Fibroblast of skin of scalp (primary cell): ENCODE measurements at regions not wholly inside any gene's neighbourhood (a gene's known extent, or its start where the extent isn't known, plus 50 kb on each side); places are given as distances from the start of the nearest gene placed in this dataset.
"Not testable (repeated sequence)": the region's sequence is repeated elsewhere in the genome, so short reads cannot be mapped to it uniquely, and the experiment has no call there.

Experiments used
- DNase-seq: peaks from one replicate; pipeline ENCODE4 v3.0.0-alpha.2; 2013

DNA sequence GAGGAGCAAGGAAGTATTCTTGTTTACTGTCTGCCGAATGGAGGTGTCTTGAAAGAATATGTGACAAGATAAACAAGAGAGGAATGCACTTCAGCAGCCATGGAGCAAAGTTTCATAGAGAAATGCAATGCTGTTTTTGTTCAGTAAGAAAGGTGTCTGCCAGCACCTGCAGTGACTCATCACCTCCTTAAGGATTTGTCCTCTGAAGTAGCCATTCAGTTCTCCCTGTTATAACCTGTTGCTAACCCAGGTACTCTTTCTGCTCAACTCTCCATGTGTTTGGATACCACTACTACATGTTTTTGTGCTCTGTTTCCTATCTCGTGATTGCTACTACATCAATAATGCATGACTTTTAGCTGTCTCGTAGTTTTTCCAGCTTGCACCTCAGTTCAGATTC is 328.9 kb downstream of the CHL1 start:
- DNase-seq = no peak

DNA sequence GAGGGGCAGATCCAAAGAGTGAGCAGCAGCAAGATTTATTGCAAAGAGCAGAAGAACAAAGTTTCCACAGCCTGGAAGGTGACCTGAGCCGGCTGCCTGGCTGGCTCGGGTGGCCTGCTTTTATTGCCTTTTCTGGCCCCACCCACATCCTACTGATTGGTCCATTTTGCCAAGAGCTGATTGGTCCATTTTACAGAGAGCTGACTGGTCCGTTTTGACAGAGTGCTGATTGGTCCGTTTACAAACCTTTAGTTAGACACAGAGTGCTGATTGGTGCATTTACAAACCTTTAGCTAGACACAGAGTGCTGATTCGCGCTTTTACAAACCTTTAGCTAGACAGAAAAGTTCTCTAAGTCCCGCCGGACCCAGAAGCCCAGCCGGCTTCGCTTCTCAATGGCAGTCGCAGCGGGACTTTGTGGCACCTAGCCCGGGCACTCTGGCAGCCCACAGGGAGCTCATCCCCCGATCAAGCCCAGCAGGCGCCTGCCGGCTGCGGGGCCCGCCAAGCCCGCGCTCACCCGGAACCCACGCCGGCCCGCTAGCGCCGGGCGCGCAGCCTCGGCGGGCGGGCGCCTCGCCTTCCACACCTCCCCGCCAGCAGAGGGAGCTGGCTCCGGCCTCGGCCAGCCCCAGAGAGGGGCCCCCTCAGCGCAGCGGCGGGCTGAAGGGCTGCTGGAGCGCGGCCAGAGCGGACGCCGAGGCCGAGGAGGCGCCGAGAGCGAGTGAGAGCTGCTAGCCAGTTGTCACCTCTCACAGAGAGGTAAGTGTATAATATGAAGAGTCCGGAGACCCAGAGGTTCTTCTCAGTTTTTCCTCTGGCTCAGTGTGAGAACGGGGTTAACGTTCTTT is 339.2 kb downstream of the CHL1 start:
- peak; percentile 62 for DNase-seq

DNA sequence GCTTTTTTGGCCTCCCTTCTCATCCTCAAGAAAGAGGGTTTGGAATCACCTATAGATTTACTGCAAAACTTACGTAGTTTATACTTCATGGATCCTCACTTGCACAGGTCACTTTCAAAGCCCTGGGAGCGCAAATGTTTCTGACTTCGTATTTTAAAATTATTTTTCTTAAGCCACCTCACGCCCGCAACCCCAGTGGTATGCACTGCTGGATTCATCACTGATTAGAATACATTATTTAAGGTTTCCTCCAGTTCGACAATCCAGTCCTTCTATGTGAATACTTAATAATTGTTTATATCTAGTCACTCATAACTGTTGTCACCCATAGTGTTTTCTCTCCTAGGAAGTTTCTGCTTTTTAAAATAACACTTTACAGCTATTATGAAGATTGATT is 339.9 kb downstream of the CHL1 start:
- no peak for DNase-seq

DNA sequence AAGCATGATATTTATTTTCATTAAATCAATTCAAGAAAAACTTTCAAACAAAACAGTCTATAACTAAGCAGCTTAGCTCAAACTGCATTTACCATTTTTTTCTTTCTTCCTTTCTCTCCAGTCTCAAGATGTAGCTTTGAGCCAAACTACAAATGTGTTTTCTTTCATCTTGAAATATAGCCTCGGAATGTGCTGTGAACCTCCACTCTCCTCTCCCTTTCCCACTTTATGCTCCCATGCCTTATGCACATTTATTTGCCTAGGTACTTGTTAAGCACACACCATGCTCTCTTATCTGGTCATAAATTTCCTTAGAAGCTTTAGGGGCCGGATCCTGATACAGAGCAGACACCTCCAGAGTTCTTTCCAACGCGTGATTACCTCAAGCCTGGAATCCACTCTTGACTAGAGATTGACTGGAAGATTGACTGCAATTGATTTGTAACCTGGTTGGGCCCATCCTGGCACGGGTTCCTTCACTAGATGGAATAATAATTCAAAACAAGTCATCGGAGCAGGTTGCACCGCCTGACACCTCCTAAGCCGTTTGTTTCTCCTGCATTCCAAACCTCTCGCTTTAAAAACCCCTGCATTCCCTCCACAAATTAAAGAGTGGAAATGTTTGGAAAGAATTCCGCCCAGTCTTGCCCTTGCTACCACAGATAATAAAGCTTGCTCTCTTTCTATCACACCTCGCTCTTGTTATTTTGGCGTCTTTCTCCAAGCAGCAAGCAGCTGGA is 344.7 kb downstream of the CHL1 start:
- no peak for DNase-seq

DNA sequence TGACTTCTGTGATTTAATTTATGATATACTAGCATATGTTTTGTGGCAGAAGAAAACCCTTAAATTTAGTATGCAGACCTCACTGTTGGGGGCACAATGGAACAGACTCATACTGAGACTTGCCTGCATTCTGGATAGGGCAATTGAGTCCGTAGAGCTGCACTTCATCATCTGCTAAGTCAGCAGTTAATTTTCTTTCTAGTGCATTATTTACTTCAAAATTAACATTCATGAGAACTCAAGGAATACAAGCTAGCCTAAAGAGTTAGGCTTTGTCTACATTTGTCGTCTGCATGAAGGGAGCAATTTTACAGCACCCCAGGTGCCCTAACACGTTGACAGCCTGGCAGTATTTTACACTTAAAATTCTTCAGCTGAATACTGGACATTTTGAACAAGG is 345.5 kb downstream of the CHL1 start:
- DNase-seq = no peak

DNA sequence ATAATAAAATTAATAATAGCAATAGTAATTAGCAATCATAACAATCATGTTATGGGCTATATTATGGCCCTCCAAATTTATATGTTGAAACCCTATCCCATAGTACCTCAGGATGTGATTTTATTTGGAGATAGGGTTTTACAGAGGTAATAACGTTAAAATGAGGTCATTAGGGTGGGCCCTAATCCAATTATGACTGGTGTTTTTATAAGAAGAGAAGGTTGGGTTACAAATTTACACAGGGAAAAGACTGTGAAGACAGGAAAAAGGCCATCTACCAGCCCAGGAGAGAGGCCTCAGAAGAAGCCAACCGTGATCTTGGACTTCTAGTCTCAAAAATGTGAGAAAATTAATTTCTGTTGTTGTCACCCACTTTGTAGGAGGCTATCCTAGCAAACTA is 353.1 kb downstream of the CHL1 start:
- DNase-seq = no peak

DNA sequence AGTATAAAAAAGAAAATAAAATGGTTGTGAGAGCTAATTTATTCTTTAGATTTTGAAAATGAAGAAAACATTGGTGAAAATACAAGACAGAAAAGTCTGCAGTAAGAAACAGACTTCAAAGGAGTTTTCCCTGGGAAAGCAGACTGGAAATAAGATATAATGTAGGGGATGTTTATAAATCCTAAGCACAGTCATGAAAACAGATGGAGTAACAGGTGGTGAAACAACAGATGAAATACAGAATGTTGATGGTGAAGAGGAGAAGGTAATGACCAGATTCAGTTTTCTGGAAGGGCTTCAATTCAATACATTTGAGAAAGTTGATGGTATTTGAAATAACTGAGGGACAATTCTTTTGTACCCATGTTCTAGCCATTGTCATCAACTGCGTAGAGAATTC is 353.9 kb downstream of the CHL1 start:
- no peak for DNase-seq

DNA sequence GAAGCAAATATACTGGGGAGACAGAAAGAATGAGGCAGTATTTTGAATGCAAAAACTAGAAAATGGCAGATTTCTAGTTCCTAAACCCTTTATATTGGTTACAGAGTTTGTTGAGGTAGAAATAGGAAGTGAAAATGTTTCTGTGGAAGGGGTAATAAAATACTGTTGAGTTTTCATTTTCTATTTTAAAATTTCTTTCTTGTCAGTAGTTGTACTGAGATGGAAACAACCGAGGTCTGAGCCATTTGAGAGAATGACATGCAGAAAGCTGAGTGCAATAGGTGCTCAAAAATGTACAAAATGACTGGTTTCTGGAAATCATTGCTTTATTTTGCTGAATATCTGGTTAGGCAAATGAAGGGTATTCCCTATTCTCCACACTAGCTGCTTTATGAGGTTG is 361.4 kb downstream of the CHL1 start:
- DNase-seq = no peak

DNA sequence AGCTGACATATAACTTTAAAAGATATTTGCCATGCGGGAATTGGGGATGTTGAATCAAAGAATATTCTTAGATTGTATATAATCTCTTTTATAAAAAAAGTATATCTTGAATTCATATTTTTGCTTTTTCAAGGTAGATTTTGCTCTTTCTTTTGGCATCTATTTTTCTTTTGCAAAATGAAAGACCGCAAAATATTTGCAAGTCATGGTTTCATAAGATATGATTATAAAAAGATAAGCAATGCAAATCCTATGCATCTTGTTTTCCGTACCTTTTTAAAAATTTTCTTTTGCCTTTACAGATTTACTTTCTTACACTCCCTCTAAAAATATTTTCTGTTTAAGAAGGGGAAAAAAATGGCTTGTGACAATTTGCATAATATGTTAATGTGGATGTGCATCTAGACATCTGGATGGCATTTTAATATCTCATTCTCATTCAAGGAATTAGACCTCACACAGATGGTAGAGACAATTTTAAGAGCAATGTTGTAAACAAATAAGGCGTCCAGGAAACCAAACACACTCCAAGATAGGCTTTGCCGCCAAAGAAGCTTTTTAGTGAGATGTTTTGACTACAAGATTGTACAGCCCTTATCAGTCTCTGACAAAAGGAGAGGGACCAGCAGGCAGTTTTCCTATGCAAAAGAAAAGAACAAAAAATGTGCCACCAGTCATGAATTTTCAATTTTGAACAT is 371.1 kb downstream of the CHL1 start:
- DNase-seq = no peak

DNA sequence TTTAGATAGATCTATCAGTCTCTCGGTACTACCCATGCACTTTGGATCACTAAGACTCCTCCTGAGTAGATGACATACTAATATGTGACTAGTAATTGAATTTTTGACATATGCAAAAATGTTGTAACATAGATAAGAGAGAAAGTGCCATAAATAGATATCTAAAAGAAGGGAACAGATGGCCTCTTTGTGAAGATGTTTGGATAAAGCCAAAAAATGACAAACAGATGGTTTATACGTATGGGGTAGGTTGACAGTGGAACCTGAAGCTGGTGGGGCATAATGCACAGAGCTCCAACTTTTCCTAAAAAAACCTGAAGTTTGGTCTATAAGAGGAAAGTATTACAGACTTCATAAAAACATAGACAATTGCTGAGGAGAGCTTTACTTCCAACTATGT is 383.0 kb downstream of the CHL1 start:
- not testable (repeated sequence) for DNase-seq

DNA sequence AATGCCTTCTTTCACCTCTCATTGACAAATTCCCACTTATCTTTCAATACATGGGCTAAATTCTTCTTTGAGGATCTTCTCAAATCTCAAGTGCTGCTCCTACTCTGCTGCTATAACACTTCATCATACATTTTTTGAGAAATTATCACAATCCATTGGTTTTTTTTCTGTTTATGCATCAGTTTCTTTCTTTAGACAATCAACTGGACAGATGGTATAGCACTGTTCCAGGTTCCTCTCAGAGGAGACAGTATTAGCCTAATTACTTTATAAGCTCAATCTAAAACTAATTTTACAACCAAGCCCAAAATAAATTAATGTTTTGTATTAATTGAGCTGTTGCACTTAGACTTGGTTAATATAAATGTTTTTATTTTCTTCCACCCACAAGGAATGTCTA is 392.5 kb downstream of the CHL1 start:
- not testable (repeated sequence) for DNase-seq

DNA sequence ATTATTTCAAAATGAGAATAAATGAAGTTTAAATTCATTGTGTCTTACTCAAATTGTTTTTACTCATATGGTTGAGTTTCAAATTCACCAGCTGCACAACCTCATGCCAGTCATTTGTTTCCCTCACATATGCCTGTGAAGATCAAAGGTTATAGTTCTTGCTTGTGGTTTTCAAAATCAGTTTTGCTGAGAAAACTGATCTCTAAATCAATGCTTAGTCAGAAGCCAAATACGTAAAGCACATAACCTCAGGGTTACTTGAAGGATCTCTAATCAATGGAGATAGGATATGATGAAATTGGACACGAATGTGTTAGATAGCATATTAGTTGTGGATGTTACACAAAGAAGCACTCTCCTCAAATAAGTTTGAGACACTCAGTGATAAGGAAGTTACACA is 400.7 kb downstream of the CHL1 start:
- DNase-seq = not testable (repeated sequence)

DNA sequence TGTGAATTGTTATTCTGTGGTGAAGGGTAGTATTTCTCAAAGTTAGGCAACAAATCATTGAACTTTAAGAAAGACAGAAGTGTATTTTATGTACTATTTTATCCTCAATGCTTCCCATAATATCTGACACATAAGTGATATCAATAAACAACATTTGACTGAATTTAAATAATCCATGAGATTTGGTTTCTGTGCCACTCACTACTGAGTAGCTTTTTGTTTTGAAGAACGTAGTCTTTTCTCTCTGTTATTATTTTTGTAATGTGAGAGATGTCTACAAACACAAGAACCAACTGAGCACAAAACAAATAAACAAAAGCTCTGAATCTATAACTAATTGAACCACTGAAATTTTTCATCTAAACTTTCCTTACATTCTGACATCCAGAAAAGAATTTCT is 401.2 kb downstream of the CHL1 start:
- not testable (repeated sequence) for DNase-seq

DNA sequence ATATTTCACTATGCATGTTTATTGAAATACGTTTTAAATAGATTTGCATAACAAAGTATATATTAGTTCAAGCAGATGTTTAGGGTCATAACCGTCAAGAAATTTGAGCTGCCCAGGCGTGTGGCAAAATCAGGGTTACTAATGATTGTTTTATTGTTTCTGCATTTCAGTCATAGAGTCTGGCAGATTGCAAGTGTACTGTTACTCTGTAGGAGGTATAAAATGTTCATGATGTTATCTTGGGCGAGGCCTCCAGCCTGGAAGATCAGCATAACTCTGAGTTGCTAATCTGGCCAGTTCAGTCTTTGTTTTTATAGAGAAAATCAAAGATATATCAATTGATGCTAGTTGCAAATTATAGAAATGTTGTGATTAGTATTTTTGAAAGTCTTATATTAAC is 410.9 kb downstream of the CHL1 start:
- DNase-seq = not testable (repeated sequence)

DNA sequence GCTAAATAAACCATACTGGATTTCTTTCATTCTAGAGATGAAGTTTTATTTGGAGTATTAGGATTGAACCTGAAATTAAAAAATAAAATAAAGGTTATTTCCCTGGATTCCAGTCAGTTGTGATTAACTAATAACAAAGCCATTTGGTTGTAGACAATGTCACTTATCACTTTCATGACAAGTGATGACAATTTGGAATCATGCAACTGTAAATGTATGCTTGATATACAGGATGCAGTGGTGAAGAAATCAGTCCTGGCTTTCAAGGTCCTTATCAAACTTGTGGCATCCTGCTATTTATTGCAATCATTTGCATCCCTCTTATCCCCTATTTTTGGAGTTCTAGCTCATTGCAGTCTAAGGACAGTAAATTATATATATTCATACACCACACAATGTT is 425.2 kb downstream of the CHL1 start:
- no peak for DNase-seq

DNA sequence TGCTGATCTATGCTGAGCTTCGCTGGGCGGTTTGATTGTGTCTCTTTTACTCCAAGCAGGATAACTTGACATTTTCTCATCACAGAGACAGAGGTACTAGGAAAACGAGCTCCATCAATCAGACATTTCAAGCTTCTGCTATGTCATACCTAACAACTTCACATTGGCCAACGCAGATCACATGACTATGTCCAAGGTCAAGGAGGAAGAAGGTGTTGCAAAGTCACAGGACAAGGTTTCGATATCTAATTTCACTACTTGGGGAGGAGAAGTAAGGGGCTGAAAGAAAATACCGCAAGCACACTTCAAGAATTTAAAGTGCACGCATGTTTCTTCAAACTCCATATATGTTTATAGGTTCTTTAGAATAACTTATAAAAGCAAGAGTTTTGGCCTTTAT is 425.8 kb downstream of the CHL1 start:
- no peak for DNase-seq

DNA sequence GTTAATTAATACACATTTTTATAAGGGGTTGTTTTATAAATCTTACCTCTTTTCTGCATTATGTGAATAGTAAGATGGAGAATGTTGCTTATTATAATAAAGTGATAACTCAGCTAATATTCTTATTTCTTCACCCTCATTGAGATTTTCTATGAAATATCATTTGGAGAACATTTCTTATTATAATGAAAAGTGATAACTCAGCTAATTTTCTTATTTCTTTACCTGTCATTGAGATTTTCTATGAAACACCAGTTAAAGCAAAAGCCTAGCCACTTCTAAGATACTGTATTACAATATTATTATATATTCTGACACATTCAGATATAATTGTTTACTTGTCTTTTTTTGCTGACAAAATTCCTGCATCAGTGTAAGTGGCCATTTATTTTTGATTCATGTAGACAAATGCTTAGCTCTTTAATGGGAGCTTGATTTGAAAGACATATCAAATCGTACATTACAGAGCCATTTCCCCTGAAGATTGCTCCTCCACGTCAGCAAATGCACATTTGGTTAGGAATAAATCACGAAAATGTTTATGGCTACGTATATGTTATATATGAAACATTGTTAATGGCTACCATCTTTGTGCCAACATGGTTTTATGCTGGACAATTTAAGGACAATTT is 427.5 kb downstream of the CHL1 start:
- DNase-seq = no peak

DNA sequence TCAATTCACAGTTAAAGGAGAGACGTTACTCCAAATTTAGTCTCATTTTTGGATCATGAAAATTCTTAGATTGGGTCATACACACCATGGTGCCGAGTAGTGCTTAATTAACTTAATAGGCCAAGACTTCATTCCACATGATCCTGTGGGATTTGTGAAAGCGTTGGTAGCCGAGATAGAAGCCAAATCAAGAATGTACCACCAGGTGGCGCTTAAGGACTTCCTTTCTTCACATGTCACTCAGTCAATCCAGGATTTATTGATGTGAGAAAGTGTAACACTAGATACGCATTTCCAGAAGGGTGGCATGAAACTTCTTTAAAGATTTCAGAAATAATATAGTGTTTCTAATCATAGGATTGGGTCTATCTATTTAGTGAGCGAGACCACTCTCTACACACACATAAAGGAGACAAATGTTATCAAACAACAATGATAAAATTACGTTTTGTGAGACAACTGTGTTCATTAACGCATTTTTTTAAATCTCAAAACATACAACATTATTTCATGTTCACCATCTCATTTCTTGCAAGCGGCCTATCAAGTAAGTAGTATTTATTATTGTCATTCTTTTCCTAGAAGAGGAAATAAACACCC is 436.1 kb downstream of the CHL1 start:
- DNase-seq = peak; percentile 60

DNA sequence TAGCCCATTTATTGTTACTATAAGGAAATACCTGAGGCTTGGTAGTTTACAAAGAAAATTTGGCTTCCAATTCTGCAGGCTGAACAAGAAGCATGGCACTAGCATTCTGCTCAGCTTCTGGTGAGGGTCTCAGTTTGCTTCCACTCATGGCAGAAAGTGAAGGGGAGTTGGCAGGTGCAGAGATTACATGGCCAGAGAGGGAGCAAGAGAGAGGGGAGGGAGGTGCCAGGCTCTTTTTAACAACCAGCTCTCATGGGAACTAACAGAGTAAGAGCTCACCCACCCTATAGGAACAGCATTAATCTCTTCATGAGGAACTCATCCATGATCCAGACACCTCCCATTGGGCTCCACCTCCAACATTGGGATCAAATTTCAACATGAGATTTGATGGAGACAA is 437.9 kb downstream of the CHL1 start:
- DNase-seq = no peak

DNA sequence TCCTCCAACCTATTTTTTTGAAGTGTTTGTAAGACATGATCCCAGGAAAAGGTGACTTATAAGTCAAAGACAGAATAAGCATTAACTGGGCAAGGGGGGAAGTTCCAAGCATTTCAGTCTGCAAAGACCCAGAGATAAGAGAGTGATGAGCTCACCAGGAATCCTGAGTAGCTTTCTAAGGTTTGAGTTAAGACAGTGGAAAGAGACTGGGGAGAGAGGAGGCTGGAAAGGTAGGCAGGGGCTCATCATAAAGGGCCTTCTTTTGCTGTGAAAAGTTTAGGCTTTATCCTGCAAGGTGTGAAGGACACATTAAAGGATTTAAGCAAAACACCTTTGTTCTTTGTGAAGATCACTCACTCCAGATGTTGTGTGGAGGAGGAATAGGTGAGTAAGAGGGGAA is 438.8 kb downstream of the CHL1 start:
- DNase-seq = no peak

DNA sequence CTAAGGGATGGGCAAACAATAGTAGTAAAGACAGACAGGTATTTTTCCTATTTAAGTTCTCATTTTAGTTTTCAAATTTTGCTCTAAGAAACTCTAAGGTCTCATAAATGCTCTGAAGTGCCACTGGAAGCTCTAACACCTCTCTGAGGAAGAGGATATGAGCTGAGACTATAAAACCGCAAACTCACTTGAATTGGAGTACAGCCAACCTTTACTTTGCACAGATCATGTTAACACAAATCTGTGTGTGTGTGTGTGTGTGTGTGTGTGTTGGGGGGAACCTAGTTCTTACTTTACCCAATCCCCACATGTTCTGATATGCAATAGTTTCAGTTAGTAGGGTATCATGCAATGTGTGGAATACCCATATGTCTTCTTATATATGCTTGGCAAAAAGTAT is 446.8 kb downstream of the CHL1 start:
- no peak for DNase-seq

DNA sequence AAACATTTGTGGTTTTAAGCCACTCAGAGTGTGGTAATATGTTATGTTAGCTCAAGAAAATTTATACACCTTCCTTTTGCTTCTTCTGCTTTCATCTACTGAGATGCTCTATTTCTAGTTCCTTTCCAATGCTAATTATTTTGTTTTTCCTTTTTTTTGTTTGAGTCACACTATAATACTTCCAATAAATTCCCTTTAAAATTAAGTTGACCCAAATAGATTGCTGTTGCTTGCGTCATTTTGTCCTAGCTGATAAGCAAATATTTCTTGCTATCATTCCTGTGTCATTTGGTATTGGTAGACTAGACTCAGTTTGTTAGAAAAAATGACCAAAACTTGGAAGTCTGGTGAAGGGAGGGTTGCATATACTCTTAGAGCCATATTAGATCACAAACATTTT is 437.0 kb upstream of the CNTN6 start:
- no peak for DNase-seq

DNA sequence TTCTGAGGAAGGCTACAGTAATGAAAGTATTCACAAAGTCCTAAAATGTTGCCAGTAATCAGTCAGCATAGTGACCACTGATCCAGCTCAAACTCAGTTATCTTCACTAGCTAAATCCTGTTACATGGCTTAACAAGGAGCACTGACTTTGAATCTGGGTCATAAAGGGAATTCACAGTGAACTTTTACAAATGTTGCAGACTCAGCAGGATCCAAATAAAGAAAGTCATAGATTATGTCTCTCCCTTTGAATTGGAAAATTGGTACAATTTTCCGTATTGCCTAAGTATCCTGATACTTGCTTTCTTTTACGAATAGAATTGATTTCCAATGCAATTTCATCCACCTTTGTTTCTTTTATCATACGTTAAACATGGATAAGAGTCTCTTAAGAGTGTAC is 431.5 kb upstream of the CNTN6 start:
- DNase-seq = no peak
